ENCODE measurements at regions not wholly inside any gene's neighbourhood (a gene's known extent, or its start where the extent isn't known, plus 50 kb on each side); places are given as distances from the start of the nearest gene placed in this dataset.

GRCh38 chr2:139529080-139529479 is 748.9 kb upstream of the NXPH2 start:
- Histone ChIP-seq H3K4me1 (ENCODE audit: low read length) (no peaks in the 10 kb centered on the region), H3K9ac (ENCODE audit: low read length) (no peak overlapping the region), H4K20me1 (ENCODE audit: insufficient read depth, low read length) (no peaks in the 10 kb centered on the region), H3K36me3 (replicated peaks; ENCODE audit: low read depth, low read length) (no peaks in the 10 kb centered on the region), H3K4me2 (ENCODE audit: low read length) (no peak overlapping the region), H3K9me3 (ENCODE audit: insufficient read depth, low read length) (no peaks in the 10 kb centered on the region), H3K79me2 (ENCODE audit: low read length) (no peaks in the 10 kb centered on the region), H3K27me3 (ENCODE audit: low read depth, low read length) (no peaks in the 10 kb centered on the region), H3K27ac (ENCODE audit: low read length) (no peak overlapping the region), H3K4me3 (ENCODE audit: low read length) (no peak overlapping the region), H2AFZ (ENCODE audit: low read depth, low read length) (no peak overlapping the region)
- TF ChIP-seq CTCF (IDR thresholded peaks at IDR 0.05; ENCODE audit: low read depth, low read length) (no peak), EZH2phosphoT487 (IDR thresholded peaks at IDR 0.05; ENCODE audit: low read depth) (no peak)

GRCh38 chr2:139526781-139527180 is 746.6 kb upstream of the NXPH2 start:
- TF ChIP-seq CTCF (IDR thresholded peaks at IDR 0.05; ENCODE audit: low read depth, low read length): no peak
- no peak for TF ChIP-seq EZH2phosphoT487 (IDR thresholded peaks at IDR 0.05; ENCODE audit: low read depth)
- H2AFZ ChIP-seq (ENCODE audit: low read depth, low read length): no peak overlapping the region
- no peaks in the 10 kb centered on the region for H3K27me3 ChIP-seq (ENCODE audit: low read depth, low read length)
- no peaks in the 10 kb centered on the region for H3K79me2 ChIP-seq (ENCODE audit: low read length)
- H3K4me3 ChIP-seq (ENCODE audit: low read length): no peak overlapping the region
- H3K9me3 ChIP-seq (ENCODE audit: insufficient read depth, low read length): no peaks in the 10 kb centered on the region
- no peaks in the 10 kb centered on the region for H4K20me1 ChIP-seq (ENCODE audit: insufficient read depth, low read length)
- H3K4me2 ChIP-seq (ENCODE audit: low read length): no peak overlapping the region
- H3K27ac ChIP-seq (ENCODE audit: low read length): no peak overlapping the region
- H3K36me3 ChIP-seq (replicated peaks; ENCODE audit: low read depth, low read length): no peaks in the 10 kb centered on the region
- no peaks in the 10 kb centered on the region for H3K4me1 ChIP-seq (ENCODE audit: low read length)
- no peak overlapping the region for H3K9ac ChIP-seq (ENCODE audit: low read length)

GRCh38 chr2:139518321-139518720 is 738.1 kb upstream of the NXPH2 start:
- Histone ChIP-seq H2AFZ (ENCODE audit: low read depth, low read length) (no peak overlapping the region), H3K79me2 (ENCODE audit: low read length) (no peaks in the 10 kb centered on the region), H4K20me1 (ENCODE audit: insufficient read depth, low read length) (no peaks in the 10 kb centered on the region), H3K9ac (ENCODE audit: low read length) (no peak overlapping the region), H3K4me2 (ENCODE audit: low read length) (no peak overlapping the region), H3K4me1 (ENCODE audit: low read length) (no peaks in the 10 kb centered on the region), H3K27ac (ENCODE audit: low read length) (no peak overlapping the region), H3K27me3 (ENCODE audit: low read depth, low read length) (no peaks in the 10 kb centered on the region), H3K4me3 (ENCODE audit: low read length) (no peak overlapping the region), H3K9me3 (ENCODE audit: insufficient read depth, low read length) (no peaks in the 10 kb centered on the region), H3K36me3 (replicated peaks; ENCODE audit: low read depth, low read length) (no peaks in the 10 kb centered on the region)
- TF ChIP-seq EZH2phosphoT487 (IDR thresholded peaks at IDR 0.05; ENCODE audit: low read depth) (no peak), CTCF (IDR thresholded peaks at IDR 0.05; ENCODE audit: low read depth, low read length) (no peak)

GRCh38 chr2:139514951-139515350 is 734.8 kb upstream of the NXPH2 start:
- no peaks in the 10 kb centered on the region for H4K20me1 ChIP-seq (ENCODE audit: insufficient read depth, low read length)

More at GRCh38 chr2:139514951-139515350, 734.8 kb upstream of the NXPH2 start:
- Histone ChIP-seq H3K36me3 (replicated peaks; ENCODE audit: low read depth, low read length) (no peaks in the 10 kb centered on the region), H3K4me3 (ENCODE audit: low read length) (no peak overlapping the region), H3K9me3 (ENCODE audit: insufficient read depth, low read length) (no peaks in the 10 kb centered on the region), H3K4me2 (ENCODE audit: low read length) (no peak overlapping the region), H3K9ac (ENCODE audit: low read length) (no peak overlapping the region), H3K4me1 (ENCODE audit: low read length) (no peaks in the 10 kb centered on the region), H3K27me3 (ENCODE audit: low read depth, low read length) (no peaks in the 10 kb centered on the region), H2AFZ (ENCODE audit: low read depth, low read length) (no peak overlapping the region), H3K79me2 (ENCODE audit: low read length) (no peaks in the 10 kb centered on the region), H3K27ac (ENCODE audit: low read length) (no peak overlapping the region)
- no peak for TF ChIP-seq CTCF (IDR thresholded peaks at IDR 0.05; ENCODE audit: low read depth, low read length)
- TF ChIP-seq EZH2phosphoT487 (IDR thresholded peaks at IDR 0.05; ENCODE audit: low read depth): no peak

Data from OCI-LY3 (cell line).